Fibroblast of gingiva (primary cell): ENCODE measurements at regions not wholly inside any gene's neighbourhood (a gene's known extent, or its start where the extent isn't known, plus 50 kb on each side); places are given as distances from the start of the nearest gene placed in this dataset.
"Not testable (repeated sequence)": the region's sequence is repeated elsewhere in the genome, so short reads cannot be mapped to it uniquely, and the experiment has no call there.

Source experiments
- DNase-seq: peaks from one replicate; pipeline ENCODE4 v3.0.0-alpha.2; 2011; ENCODE audit warnings: low read depth

DNA sequence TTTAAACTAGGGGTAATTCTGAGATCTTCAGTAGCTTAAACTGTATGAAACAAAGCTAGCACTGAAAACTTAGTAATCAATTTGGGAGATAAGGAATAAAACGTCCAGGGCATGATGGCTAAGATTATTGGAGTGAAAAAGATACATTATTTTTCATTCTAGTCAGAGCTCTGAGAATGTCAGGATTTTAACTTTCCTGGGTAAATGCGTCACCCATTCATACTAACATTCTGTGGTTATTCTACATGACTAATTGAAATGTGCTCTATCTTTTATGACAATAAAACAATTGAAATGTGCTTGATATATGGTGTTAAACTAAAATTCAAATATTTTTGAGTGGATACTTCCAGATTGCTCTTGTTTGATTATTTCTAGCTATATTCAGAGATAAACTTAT, 626.0 kb downstream of the EDEM1 start:
- no peak for DNase-seq

DNA sequence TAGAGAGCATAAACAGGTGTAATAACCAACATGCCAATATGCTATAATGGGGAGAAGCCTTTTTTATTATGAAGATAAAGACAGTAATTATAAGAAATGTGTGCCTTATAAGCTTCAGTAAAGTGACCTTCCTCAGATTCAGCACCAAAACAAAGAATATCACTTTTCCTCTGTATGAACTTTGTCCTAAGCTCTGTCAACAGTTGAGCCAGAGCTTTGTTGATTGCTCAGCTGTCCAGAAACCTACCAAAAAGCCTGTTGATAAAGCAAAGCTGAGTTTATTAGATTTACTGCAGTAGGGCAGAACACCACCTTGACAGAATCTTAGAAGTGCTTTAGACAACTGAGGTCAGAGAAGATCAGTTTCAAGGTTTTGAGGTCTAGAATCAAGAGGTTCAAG, 635.3 kb downstream of the EDEM1 start:
- no peak for DNase-seq

DNA sequence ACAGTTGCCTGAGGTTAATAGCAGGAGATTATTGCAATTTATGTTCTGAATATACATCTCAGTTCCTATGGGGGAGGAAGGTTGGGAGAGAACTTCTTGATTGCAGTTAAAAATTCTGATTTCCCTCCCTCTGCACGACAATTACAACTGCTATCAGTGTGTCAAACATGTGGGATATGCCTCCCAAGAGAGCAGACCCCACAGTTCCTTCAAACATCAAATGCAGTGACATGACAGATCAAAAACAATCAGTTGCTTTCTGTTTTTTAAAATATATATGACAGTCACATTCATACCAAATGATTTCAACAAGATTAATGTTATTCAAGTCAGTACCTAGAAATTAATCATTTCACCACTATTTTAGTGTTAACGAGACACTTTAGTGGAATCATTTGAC, 639.0 kb downstream of the EDEM1 start:
- no peak for DNase-seq

DNA sequence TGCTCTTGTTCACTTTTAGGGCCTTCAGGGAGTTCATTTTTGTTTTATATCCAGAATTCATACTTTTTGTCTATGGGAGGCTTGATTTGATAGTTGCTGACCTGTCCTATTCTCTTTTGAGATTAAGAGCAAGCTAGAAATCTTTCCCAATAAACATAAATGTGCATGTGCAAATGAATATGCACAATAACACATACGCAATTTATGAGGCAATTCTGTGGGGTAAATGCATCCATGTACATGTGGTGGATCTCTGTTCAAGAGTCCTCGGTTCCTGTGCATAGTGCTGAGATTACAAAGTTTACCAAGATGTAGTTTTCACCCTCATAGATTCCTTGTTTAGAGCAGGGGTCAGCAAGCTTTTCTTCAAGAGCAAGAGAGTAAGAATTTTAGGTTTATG, 640.7 kb downstream of the EDEM1 start:
- no peak for DNase-seq

DNA sequence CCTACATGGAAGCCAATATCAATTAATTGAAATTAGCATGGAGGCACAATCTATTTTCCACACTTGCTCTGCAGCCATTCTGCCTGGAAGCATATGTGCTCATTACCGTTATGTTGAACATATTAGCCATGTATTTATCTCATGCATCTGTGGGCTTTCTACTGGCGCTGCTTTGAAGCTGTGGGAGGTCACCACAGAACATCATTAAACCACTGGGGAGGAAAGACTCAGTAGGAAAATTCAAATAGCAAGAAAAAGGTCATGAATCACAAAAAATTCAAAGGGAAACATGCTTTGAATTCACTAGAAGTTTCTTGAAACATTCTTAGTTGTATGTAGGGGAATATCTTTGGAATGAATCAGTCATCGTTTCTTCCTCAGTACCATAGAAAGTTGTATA, 652.5 kb downstream of the EDEM1 start:
- no peak for DNase-seq

DNA sequence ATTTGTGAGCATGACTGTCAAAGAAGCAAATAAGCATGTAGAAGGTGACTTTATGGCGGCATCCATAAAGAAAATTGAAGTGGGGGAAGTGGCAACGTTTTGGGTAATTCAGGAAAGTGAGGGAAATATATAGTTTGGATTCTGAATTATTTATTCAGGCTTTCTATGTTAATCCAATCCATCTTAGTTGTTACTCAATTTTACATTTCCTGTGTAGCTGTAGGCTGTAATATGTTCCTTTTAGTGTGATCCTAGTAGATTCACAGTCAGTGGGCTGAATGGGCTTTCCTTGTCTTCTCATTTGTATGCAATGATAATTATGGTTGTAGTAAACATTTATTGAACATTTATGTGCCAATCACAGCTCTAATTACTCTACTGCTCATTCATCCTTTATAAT, 654.1 kb downstream of the EDEM1 start:
- no peak for DNase-seq

DNA sequence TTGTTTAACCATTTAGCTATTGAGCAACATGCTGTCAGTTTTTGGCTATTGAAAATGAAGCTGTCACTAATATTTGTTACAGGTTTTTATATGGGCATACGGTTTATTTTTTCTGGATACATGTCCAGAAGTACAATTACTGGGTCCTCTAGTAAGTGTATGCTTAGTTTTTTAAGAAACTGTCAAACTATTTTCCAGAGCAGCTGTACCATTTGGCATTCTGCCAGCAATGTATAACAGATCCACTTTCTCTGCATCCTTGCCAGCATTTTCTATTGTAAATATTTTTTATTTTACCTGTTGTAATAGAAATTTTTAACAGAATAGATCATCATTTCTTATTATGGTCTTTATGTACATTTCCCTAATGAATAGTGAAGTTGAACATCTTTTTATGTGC, 658.8 kb downstream of the EDEM1 start:
- DNase-seq = no peak

DNA sequence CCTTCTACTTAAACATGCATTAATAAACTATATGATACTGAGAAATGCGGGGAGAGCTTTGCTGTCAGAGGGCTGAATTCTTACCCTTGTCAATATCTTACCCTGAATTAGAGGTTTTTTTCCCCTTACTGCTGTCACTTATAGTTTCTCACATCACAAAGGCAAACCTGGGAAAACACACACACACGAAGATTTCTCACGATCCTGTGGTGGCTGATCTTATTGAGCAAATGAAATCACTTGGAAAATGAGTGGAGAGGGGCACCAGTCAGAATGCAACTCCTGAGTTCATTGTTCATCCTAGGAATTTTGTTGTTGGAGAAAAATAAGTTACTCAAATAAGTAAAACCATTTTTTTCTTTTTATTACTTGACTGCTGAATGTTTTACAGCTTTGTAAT, 673.6 kb downstream of the EDEM1 start:
- no peak for DNase-seq

DNA sequence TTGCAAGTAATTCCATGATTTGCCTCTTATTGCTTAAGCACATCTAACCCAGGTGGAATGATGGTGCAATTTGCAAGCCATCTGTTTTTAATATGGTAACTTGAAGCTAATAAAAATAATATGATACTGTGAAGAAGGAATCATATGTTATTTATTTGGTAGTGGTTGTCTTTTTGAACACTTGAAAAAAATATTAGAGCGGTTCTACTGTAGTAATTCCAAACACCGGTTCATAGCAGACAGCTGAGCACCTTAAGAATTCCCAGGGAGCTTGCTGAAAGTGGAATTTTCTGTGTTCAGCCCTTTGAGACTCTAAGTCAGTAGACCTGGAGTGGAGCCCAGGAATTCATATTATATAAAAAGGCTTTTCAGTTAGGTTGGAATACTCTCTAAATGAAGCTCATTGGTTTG, 687.4 kb downstream of the EDEM1 start:
- DNase-seq = no peak

DNA sequence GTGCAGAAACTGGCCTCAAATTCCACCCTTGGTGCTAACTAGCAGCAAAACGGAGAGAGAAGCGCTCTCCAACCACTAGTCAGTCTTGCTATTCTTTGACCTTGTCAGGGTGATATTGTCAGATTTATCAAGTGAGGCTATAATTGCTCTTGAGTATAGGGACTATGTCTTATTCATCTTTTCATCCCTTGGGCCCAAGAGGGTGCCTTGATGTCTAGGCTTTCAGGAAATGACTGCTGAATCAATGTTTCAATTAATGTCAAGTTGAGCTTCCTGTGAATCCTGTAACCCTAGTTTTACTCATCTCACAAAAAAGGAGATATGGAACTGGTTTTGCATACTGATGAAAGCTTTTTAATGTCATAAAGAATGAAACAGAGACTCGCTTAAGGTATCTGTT, 701.3 kb downstream of the EDEM1 start:
- no peak for DNase-seq

DNA sequence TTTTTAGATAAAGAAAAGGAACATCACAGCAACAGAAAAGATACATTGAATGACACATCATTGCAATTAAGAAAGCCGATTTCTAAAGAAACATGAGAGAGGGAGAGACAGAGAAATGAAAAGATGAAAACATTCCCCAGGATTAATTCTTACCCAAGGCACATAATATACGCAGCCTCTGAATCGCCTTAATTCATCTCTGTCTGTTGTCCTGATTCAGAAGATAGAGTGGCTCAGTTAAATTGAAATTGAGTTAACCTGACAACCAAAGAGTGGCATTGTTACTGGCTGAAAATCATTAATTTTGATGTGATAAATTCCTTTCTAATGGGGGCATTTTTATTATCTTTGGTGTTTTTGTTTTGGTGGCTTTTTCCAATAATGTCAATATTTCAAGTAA, 701.9 kb downstream of the EDEM1 start:
- no peak for DNase-seq

DNA sequence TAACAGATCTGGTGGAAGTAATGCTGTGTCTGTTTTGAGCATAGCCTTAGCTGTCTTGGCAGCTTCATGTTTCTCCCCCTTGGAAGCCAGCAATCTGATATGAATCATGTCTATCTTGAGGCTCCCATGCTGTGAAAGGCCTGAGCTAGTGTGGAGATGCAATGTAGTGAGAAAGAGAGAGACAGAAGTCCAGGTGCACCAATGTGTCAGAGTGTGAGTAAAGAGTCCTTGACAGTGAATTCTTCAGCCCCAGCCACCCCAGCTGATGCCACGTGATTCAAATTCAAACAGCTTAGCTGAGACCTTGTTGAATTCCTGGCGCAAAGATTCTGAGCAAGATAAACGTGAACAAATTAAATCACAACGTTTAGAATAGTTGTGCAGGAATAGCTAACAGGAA, 704.2 kb downstream of the EDEM1 start:
- no peak for DNase-seq

DNA sequence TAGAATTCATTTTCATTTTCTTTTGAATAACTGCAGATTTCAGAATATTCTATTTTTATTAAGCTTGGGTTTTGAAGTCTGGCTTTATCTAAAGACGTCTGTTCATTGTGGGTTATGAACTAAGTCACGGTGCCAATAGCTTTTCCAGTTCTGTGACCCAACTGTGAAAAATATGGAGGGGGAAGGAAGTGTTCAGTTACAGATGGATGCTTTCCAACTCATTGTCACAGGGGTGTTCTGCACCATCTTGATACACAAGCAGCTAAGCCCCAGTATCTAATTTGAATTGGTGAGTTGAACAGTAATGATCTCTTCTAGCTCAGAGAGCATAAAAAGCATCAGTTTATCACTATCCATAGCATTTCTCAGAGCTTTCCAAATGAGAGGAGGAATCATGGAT, 710.6 kb downstream of the EDEM1 start:
- DNase-seq = no peak

DNA sequence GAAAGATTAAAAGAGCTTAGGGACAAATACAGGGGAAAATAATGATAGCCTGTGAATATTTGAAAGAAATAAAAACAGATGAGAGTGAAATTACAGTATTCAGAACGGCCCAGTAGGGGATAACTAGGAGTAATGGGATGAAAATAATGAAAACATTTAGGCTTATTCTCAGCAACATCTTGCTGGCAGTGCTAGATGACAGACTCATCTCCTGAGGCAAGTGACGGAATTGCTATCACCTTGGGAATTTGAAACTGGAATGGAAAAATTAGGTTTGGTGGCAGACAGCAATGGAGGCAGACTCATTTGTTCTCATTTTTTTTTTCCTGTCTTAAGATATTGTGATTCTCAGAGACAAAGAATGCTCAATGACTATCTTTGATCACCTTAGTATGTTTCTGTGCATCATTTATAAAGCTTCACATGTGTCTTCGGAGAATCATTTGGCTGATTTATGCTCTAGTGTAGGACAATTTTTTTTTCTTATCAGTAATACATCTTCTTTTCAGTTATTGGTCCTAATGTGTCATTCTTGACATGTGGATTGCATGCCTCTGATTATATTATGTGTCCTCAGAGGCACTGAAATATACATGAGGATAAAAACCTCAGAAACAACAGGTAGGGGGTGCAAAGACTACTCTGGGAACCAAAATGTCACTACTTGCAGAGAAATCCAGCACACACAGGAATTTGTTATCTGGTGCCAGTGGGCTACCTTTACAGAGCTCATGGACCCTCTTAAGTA, 711.7 kb downstream of the EDEM1 start:
- DNase-seq = no peak

DNA sequence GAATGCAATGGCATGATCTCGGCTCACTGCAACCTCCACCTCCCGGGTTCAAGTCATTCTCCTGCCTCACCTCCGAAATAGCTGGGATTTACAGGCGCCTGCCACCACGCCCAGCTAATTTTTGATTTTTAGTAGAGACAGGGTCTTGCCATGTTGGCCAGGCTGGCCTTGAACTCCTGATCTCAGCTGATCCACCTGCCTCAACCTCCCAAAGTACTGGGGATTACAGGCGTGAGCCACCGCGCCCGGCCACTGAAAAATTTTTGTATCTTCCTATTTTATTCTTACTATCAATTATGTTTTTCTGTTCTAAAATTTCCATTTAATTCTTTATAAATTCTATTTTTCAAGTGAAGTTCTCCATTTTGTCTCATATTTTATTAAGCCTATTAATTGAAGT, 730.4 kb downstream of the EDEM1 start:
- no peak for DNase-seq

DNA sequence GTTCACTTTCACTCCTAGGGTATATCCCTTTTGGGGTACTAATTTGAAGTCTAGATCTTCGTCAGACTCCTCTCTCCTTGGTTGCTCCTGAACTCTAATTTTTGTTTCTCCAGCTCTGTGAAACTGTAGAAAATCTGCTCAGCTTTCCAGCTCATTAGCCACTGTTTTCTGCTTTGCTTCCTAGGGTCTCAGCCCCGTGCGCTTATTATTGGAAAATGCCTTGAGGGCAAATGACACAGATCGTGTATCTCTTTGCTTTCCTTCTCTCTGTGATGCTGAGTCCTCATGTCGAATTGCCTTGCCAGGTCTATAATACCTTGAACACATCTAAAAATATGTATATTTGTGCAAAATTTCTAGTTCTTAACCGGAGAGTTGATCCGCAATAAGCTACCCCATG, 731.1 kb downstream of the EDEM1 start:
- DNase-seq = no peak

DNA sequence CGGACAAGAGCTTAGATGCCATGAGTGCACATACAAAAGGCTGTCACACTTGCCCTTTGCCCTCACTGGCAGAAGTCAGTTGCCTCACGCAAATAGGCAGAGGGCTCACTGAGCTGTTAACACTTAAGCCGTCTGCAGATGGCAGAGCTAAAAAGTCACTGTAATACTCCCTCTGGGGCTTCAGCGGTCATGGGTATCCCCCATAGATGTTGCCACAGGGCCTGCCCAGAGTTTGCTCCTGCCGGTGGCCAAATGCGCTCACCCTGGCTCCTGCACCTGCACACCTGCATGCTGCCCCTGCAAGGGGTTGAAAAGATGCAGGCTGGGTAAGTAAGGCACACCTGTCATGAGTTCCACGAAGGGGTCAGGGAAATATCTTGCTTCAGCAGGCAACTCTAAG, 741.5 kb downstream of the EDEM1 start:
- no peak for DNase-seq

DNA sequence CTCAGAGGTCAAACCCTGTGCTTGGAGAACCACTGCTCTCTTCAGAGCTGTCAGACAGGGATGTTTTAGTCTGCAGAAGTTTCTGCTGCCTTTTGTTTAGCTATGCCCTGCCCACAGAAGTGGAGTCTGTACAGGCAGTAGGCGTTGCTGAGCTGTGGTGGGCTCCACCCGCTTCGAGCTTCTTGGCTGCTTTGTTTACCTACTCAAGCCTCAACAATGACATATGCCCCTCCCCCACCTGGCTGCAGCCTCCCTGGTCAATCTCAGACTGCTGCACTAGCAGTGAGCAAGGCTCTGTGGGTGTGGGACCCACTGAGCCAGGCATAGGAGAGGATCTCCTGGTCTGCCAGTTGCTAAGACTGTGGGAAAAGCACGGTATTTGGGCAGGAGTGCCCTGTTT, 756.6 kb downstream of the EDEM1 start:
- not testable (repeated sequence) for DNase-seq

DNA sequence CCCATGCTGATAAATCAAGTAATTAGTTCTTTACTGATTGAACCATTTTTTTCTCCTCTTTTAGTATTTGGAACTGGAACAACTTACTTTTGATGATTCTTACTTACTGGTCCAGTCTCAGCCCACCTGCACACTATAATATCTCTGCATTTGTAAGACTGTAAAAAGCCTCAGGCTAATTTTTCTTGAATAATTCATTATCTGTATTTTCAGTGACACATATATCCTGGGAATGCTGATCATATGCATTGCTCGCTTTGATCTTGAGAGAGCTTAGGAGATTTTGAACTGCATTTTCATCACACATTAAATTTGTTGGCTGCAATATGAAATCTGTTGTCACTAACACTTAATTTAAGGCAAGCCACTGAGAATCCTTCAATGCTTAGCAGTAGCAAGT, 760.6 kb downstream of the EDEM1 start:
- DNase-seq = no peak

DNA sequence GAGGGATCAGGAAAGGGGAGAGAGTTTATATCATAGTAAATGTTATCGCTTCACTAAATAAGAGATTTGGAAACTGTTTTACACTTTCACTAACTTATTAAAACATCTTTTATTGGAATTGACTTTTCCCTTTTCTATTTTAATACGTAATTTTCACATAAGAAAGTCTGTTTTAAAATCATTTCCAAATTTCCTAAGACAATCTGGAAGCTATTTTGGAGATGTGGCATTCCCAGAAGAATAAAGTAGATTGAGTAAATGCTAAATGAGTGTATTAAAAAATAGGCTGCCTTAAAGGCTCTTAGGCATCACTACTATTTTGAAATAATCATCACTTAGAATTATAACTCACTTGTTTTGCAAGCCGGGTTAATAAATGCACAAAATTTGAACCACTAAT, 763.5 kb downstream of the EDEM1 start:
- no peak for DNase-seq

DNA sequence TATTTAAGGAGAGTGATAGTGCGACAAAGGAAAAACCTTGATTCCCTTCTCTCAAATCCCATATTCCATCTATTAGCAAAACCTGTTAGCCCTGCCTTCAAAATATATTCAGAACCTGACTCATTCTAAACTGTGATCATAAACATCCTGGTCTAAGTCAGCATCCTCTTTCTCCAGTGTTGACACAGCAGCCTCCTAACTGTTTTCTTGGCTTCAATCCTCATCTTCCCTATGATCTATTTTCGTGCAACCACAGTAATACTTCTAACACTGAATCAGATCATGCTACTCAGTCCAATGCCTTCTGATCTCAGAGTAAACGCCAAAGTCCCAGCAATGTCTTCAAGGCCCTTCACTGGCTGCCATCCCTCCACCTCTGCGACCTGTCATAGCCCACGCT, 785.1 kb downstream of the EDEM1 start:
- no peak for DNase-seq

DNA sequence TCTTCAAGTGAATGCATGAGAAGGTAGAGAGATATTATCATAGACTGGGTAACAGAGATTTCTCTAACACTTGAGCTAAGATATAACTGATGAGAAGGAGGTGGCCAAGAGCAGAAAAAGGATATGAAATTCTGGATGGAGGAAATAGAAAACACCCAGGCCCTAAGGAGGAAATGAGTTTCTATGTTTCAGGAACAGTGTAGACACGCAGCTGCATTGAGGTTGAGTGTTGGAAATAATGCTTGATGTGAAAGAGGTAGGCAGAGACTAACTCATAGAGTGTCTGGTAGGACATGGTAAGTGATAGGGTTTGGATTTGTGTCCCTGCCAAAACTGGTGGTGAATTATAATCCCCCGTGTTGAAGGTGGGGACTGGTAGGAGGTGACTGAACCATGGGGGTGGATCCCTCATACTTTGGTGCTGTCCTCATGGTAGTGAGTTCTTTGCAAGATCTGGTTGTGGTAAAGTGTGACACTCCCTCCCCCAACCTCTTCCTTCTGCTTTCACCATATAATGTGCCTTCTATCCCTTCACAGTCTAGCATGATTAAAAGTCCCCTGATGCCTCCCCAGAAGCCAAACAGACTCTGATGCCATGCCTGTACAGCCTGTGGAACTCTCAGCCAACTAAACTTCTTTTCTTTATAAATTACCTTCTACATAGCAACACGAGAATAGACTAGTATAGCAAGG, 787.3 kb downstream of the EDEM1 start:
- no peak for DNase-seq

DNA sequence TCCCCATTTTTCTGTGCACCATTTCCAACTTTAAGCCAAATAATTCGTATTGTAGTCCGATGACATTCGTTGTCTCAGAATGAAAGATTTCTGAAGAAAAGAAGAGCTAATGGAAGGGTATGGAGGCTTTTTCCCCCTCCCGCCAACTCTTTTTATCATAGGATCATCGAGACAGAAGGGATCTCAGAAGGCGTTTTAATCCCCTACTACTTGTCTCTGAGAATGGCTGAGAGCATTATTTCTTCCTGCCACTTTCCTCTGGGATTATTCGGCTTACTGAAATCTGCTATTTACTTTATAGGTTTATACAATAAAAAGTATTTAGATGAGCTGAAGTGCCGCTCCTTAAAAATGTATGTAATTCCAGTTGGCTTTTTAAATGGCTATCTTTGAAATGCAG, 789.8 kb downstream of the EDEM1 start:
- no peak for DNase-seq

DNA sequence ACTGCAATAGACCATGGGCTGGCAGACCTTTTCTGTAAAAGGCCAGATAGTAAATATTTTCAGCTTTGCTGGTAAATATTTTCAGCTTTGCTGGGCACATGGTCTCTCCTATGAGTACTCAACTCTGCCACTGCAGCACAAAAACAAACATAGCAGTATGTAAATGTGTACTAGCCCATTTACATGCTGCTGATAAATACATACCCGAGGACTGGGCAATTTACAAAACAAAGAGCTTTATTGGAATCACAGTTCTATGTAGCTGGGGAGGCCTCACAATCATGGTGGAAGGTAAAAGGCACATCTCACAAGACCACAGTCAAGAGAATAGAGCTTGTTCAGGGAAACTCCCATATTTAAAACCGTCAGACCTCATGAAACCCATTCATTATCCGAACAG, 793.0 kb downstream of the EDEM1 start:
- DNase-seq = no peak
